Endothelial cell of umbilical vein (primary cell): ENCODE measurements at regions not wholly inside any gene's neighbourhood (a gene's known extent, or its start where the extent isn't known, plus 50 kb on each side); places are given as distances from the start of the nearest gene placed in this dataset.

Experiments used
- EZH2 ChIP-seq: IDR thresholded peaks from 2 replicates; pipeline ENCODE4 v1.6.1; 2012; ENCODE audit warnings: borderline replicate concordance, low read depth, mild to moderate bottlenecking, moderate library complexity, low read length, inconsistent platforms; ENCODE audit not compliant: severe bottlenecking
- POLR2A ChIP-seq: IDR thresholded peaks from 2 replicates; pipeline ENCODE4 v1.6.1; 2012; ENCODE audit warnings: low read depth, mild to moderate bottlenecking, control low read depth, low read length
- POLR2AphosphoS5 ChIP-seq: IDR thresholded peaks from 2 replicates; pipeline ENCODE4 v1.6.1; 2012; ENCODE audit warnings: low read depth, mild to moderate bottlenecking, control low read depth, low read length, moderate library complexity; ENCODE audit not compliant: insufficient read depth

DNA sequence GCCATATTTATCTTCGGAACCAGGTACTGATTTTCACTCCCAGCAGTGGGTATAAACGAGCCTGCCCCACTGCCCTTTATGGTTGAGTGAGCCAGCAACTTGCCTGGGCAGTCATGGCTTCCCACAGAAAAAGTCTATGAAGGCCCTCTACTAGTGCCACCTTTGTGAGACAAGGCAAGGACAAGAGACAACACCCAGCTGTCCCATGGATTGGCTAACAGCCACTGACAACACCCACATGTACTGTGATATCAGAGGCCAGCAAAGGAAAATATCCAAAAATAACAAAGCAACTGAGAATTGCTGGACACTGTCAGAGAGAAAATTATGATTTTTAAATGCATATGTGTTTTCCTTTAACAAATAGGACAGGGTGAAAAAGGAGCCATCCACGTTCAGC, 248.4 kb upstream of the TTC29 start:
- TF ChIP-seq POLR2AphosphoS5 (no peak), POLR2A (no peak), EZH2 (no peak)
